Stomach (tissue), 4 donors: ENCODE measurements at regions not wholly inside any gene's neighbourhood (a gene's known extent, or its start where the extent isn't known, plus 50 kb on each side); places are given as distances from the start of the nearest gene placed in this dataset.

Experiments
- EP300 ChIP-seq: sonication (generic); formaldehyde crosslinking; IDR thresholded peaks from one replicate; pipeline ENCODE4 v1.6.1; 2017; ENCODE audit warnings: antibody characterized with exemption
- POLR2A ChIP-seq, 4 donors: fragments of 450-650 bp; IDR thresholded peaks; one replicate each; pipeline ENCODE4 v1.6.1; 2016; ENCODE audit warnings: antibody characterized with exemption in 4 of 4, control low read depth in 2 of 4, mild to moderate bottlenecking in 1 of 4, moderate library complexity in 1 of 4
- POLR2AphosphoS5 ChIP-seq, 3 donors: sonication (generic); formaldehyde crosslinking; IDR thresholded peaks; one replicate each; pipeline ENCODE4 v1.6.1; 2016; ENCODE audit warnings: antibody characterized with exemption in 3 of 3
- TF ChIP-seq, protein P1 (sequence below), 7 experiments: fragments of 450-650 bp in 4 of 7; fragments of 200-600 bp in 3 of 7; sonication (generic) in 3 of 7; IDR thresholded peaks; one replicate each; pipeline ENCODE4 v1.5.1; 2016 to 2019; ENCODE audit warnings: antibody characterized with exemption in 7 of 7, control low read depth in 2 of 7, mild to moderate bottlenecking in 1 of 7

DNA sequence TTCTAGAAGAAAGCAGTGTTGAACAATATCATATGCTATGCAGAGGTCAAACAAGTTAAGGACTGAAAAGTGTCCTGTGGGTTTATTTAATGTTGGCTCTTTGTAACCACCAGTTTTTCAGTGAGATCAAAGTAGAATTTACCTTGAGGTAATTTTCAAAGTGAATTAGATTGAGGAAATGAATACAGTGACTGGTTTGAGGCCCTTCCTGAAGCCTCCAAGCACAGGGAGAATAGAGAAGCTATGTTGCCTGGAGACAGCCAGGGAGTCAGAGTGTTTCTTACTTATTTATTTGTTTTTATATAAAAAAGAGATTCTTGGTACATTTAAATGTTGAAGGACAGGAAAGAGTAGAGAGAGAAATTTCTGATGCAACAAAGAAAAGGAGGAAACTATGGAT, 954.3 kb upstream of the SPRY2 start:
- TF ChIP-seq, protein P1, sequence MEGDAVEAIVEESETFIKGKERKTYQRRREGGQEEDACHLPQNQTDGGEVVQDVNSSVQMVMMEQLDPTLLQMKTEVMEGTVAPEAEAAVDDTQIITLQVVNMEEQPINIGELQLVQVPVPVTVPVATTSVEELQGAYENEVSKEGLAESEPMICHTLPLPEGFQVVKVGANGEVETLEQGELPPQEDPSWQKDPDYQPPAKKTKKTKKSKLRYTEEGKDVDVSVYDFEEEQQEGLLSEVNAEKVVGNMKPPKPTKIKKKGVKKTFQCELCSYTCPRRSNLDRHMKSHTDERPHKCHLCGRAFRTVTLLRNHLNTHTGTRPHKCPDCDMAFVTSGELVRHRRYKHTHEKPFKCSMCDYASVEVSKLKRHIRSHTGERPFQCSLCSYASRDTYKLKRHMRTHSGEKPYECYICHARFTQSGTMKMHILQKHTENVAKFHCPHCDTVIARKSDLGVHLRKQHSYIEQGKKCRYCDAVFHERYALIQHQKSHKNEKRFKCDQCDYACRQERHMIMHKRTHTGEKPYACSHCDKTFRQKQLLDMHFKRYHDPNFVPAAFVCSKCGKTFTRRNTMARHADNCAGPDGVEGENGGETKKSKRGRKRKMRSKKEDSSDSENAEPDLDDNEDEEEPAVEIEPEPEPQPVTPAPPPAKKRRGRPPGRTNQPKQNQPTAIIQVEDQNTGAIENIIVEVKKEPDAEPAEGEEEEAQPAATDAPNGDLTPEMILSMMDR (IDR thresholded peaks at IDR 0.05): no peak
- TF ChIP-seq POLR2A (IDR thresholded peaks at IDR 0.05) (no peak), EP300 (no peak), POLR2AphosphoS5 (IDR thresholded peaks at IDR 0.05) (no peak)
